Endothelial cell of umbilical vein (primary cell): ENCODE measurements at regions not wholly inside any gene's neighbourhood (a gene's known extent, or its start where the extent isn't known, plus 50 kb on each side); places are given as distances from the start of the nearest gene placed in this dataset.

Experiments
- BruUV-seq: library from RNA; stranded (reverse); fragments of 400-500 nt; replicated peaks from 2 replicates; lab custom pipeline; 2021; lab: Mats Ljungman, UMichigan
- CTCF ChIA-PET: fragments of 300-600, 350-600 bp; sonication (Branson Sonifier 250); formaldehyde crosslinking; loops from one replicate; lab custom pipeline; 2021; ENCODE audit warnings: antibody characterized with exemption, inconsistent platforms; lab: Charles Lee
- POLR2A ChIA-PET: fragments of 300-600, 350-600 bp; sonication (Branson Sonifier 250); formaldehyde crosslinking; loops from one replicate; lab custom pipeline; 2021; ENCODE audit warnings: antibody characterized with exemption, inconsistent platforms; lab: Charles Lee
- DNase-seq: peaks from one replicate; pipeline ENCODE4 v3.0.0-alpha.2; 2011; ENCODE audit warnings: low read depth, low spot score
- FAIRE-seq: peaks from 2 replicates; lab custom pipeline; 2011; peaks lifted over from hg19 to GRCh38; lab: Jason Lieb, UNC
- H2AFZ ChIP-seq: 2 replicates; pipeline ENCODE4 v1.6.0; 2012; ENCODE audit warnings: low read depth, low read length, control low read depth, inconsistent platforms
- H3K27ac ChIP-seq: 2 replicates; pipeline ENCODE4 v1.5.1; 2011; ENCODE audit warnings: low read depth, mild to moderate bottlenecking, control low read depth, low read length, moderate library complexity; ENCODE audit not compliant: insufficient read depth
- H3K27me3 ChIP-seq, 2 experiments: 2 replicates each; pipeline versions ENCODE4 v1.6.0 to v1.6.1; 2011; ENCODE audit warnings: low read length in 2 of 2, mixed read lengths in 1 of 2; ENCODE audit not compliant: control insufficient read depth in 2 of 2, insufficient read depth in 2 of 2
- H3K36me3 ChIP-seq, 2 experiments: 2 replicates in 1 of 2; 3 replicates in 1 of 2; pipeline ENCODE4 v1.5.1; 2011; ENCODE audit warnings: low read length in 2 of 2, mild to moderate bottlenecking in 1 of 2, moderate library complexity in 1 of 2; ENCODE audit not compliant: control insufficient read depth in 2 of 2, insufficient read depth in 2 of 2; ENCODE audit errors: extremely low read depth in 1 of 2
- H3K4me1 ChIP-seq: 3 replicates; pipeline ENCODE4 v1.5.1; 2011; ENCODE audit warnings: mild to moderate bottlenecking, low read length; ENCODE audit not compliant: control insufficient read depth, insufficient read depth; ENCODE audit errors: extremely low read depth
- H3K4me2 ChIP-seq: 2 replicates; pipeline ENCODE4 v1.6.1; 2011; ENCODE audit warnings: low read length, control low read depth, mixed read lengths; ENCODE audit not compliant: insufficient read depth
- H3K4me3 ChIP-seq, 3 experiments: fragments of 200-600 bp in 1 of 3; sonication (generic), shearing (Covaris generic) in 1 of 3; replicated peaks in 1 of 3; 2 replicates each; pipeline ENCODE4 v1.5.1; 2011 to 2016; ENCODE audit warnings: control low read depth in 3 of 3, low read length in 3 of 3, mild to moderate bottlenecking in 2 of 3, inconsistent platforms in 1 of 3, low read depth in 1 of 3, moderate library complexity in 1 of 3; ENCODE audit not compliant: insufficient read depth in 1 of 3
- H3K79me2 ChIP-seq: 2 replicates; pipeline ENCODE4 v1.6.0; 2012; ENCODE audit warnings: low read length, inconsistent platforms; ENCODE audit not compliant: control insufficient read depth, insufficient read depth
- H3K9ac ChIP-seq: replicated peaks from 2 replicates; pipeline ENCODE3; 2011; ENCODE audit warnings: low read length, control low read depth; ENCODE audit not compliant: insufficient read depth; ENCODE audit errors: extremely low read depth
- H3K9me1 ChIP-seq: replicated peaks from 3 replicates; pipeline ENCODE4 v1.6.0; 2011; ENCODE audit warnings: mild to moderate bottlenecking, low read length; ENCODE audit not compliant: control insufficient read depth, insufficient read depth; ENCODE audit errors: extremely low read depth
- H3K9me3 ChIP-seq: replicated peaks from 2 replicates; pipeline ENCODE4 v1.5.1; 2012; ENCODE audit warnings: low read length, inconsistent platforms; ENCODE audit not compliant: control insufficient read depth, insufficient read depth
- H4K20me1 ChIP-seq: replicated peaks from 2 replicates; pipeline ENCODE3; 2011; ENCODE audit warnings: mild to moderate bottlenecking, low read length; ENCODE audit not compliant: control insufficient read depth, insufficient read depth; ENCODE audit errors: extremely low read depth
- CTCF ChIP-seq, 2 donors: IDR thresholded peaks; 1 replicate in 1 of 2; 2 replicates in 1 of 2; pipeline ENCODE4 v1.5.1; 2011; ENCODE audit warnings: low read length in 2 of 2, mild to moderate bottlenecking in 2 of 2, moderate library complexity in 2 of 2, control low read depth in 1 of 2, inconsistent platforms in 1 of 2, low read depth in 1 of 2; ENCODE audit not compliant: insufficient read depth in 1 of 2; ENCODE audit errors: extremely low read depth in 1 of 2
- EZH2 ChIP-seq: IDR thresholded peaks from 2 replicates; pipeline ENCODE4 v1.6.1; 2012; ENCODE audit warnings: borderline replicate concordance, low read depth, mild to moderate bottlenecking, moderate library complexity, low read length, inconsistent platforms; ENCODE audit not compliant: severe bottlenecking
- FOS ChIP-seq: IDR thresholded peaks from 2 replicates; pipeline ENCODE4 v1.6.1; 2011; ENCODE audit warnings: mild to moderate bottlenecking, low read length, moderate library complexity, borderline replicate concordance; ENCODE audit not compliant: insufficient read depth
- GATA2 ChIP-seq: IDR thresholded peaks from 2 replicates; pipeline ENCODE4 v1.7.0; 2011; ENCODE audit warnings: low read depth, mild to moderate bottlenecking, moderate library complexity, mixed read lengths, low read length; ENCODE audit not compliant: insufficient read length, insufficient read depth
- JUN ChIP-seq: IDR thresholded peaks from 2 replicates; pipeline ENCODE4 v1.6.1; 2011; ENCODE audit warnings: borderline replicate concordance, low read depth; ENCODE audit not compliant: insufficient read length, insufficient read depth
- MYC ChIP-seq: IDR thresholded peaks from one replicate; pipeline ENCODE4 v1.6.1; 2011; ENCODE audit warnings: mild to moderate bottlenecking, low read depth, low read length
- POLR2A ChIP-seq: IDR thresholded peaks from 2 replicates; pipeline ENCODE4 v1.6.1; 2012; ENCODE audit warnings: low read depth, mild to moderate bottlenecking, control low read depth, low read length
- POLR2AphosphoS5 ChIP-seq: IDR thresholded peaks from 2 replicates; pipeline ENCODE4 v1.6.1; 2012; ENCODE audit warnings: low read depth, mild to moderate bottlenecking, control low read depth, low read length, moderate library complexity; ENCODE audit not compliant: insufficient read depth
- dilution Hi-C: fragments of 300-500 bp; cut with MboI; formaldehyde crosslinking; loops from one replicate; pipeline ENCODE4 v1.15.0; 2019; ENCODE audit warnings: low sequenced_read_pairs; ENCODE audit not compliant: extremely low pct_ligation_motif_present
- intact Hi-C: fragments of 100-400 bp; cut with micrococcal nuclease; formaldehyde crosslinking; loops from one replicate; pipeline ENCODE4 v1.10.0; 2022
- TF ChIP-seq, protein P1 (sequence below): IDR thresholded peaks from 2 replicates; pipeline ENCODE4 v1.6.1; 2011; ENCODE audit not compliant: insufficient read depth, insufficient read length

DNA sequence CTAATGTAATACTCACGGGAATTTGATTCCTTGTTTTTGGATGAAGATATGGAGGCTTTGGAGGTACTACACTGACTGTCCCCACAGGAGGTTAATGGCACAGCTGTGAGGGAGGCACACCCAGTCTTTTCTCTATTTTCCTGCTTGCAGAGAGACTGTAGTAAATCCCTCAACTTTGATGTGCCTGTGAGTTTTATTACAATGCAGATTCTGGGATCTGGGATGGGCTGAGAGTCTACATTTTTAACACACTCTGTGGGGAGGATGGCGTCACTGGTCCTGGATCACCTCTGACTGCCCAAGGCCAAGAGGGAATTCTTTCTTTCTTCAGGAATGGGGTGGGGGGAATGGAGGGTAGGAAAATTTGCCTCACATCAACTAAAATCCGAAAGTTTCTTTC lies 80.2 kb upstream of the NTM start:
- ChIA-PET CTCF (no interaction called here), POLR2A (no interaction called here)
- Histone ChIP-seq H3K27ac (no peak overlapping the region), H3K9ac (no peak overlapping the region), H3K9me1 (no peaks in the 10 kb centered on the region), H3K4me3 (no peak overlapping the region), H3K4me1 (no peaks in the 10 kb centered on the region), H3K27me3 (no peaks in the 10 kb centered on the region), H3K4me2 (no peak overlapping the region), H2AFZ (no peak overlapping the region), H3K36me3 (no peaks in the 10 kb centered on the region), H3K79me2 (no peaks in the 10 kb centered on the region), H3K9me3 (no peaks in the 10 kb centered on the region), H4K20me1 (no peaks in the 10 kb centered on the region)
- BruUV-seq = no TSS peak
- FAIRE-seq (no peak), DNase-seq (no peak)
- intact Hi-C loops (no loop called here), dilution Hi-C loops (no loop called here)
- TF ChIP-seq JUN = no peak
- no peak for TF ChIP-seq CTCF (IDR thresholded peaks at IDR 0.05; ENCODE audit: extremely low read depth in 1 of 2, insufficient read depth in 1 of 2, low read depth in 1 of 2, low read length in 2 of 2)
- no peak for TF ChIP-seq POLR2AphosphoS5
- TF ChIP-seq FOS = no peak
- TF ChIP-seq EZH2 = no peak
- TF ChIP-seq POLR2A = no peak
- TF ChIP-seq, protein P1, sequence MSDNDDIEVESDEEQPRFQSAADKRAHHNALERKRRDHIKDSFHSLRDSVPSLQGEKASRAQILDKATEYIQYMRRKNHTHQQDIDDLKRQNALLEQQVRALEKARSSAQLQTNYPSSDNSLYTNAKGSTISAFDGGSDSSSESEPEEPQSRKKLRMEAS = no peak
- TF ChIP-seq MYC = no peak
- no peak for TF ChIP-seq GATA2
